Fibroblast of the aortic adventitia (primary cell): ENCODE measurements at regions not wholly inside any gene's neighbourhood (a gene's known extent, or its start where the extent isn't known, plus 50 kb on each side); places are given as distances from the start of the nearest gene placed in this dataset.

Experiments
- DNase-seq: peaks from one replicate; pipeline ENCODE4 v3.0.0-alpha.2; 2010; ENCODE audit warnings: low read depth
- H3K4me3 ChIP-seq: 2 replicates; pipeline ENCODE4 v1.5.1; 2011; ENCODE audit warnings: low read depth, mild to moderate bottlenecking, control low read depth, low read length, moderate library complexity
- TF ChIP-seq, protein P1 (sequence below): IDR thresholded peaks from 2 replicates; pipeline ENCODE4 v1.5.1; 2011; ENCODE audit warnings: mild to moderate bottlenecking, low read length, control low read depth, inconsistent platforms; ENCODE audit not compliant: insufficient read depth

- H3K4me3 ChIP-seq: no peak overlapping the region
- peak; percentile 58 for DNase-seq
- TF ChIP-seq, protein P1, sequence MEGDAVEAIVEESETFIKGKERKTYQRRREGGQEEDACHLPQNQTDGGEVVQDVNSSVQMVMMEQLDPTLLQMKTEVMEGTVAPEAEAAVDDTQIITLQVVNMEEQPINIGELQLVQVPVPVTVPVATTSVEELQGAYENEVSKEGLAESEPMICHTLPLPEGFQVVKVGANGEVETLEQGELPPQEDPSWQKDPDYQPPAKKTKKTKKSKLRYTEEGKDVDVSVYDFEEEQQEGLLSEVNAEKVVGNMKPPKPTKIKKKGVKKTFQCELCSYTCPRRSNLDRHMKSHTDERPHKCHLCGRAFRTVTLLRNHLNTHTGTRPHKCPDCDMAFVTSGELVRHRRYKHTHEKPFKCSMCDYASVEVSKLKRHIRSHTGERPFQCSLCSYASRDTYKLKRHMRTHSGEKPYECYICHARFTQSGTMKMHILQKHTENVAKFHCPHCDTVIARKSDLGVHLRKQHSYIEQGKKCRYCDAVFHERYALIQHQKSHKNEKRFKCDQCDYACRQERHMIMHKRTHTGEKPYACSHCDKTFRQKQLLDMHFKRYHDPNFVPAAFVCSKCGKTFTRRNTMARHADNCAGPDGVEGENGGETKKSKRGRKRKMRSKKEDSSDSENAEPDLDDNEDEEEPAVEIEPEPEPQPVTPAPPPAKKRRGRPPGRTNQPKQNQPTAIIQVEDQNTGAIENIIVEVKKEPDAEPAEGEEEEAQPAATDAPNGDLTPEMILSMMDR: no peak
Observed at GRCh38 chr5:57802131-57802530, 319.5 kb upstream of the ACTBL2 start.

GRCh38 chr5:57795203-57795602 is 312.6 kb upstream of the ACTBL2 start:
- H3K4me3 ChIP-seq: no peak overlapping the region
- TF ChIP-seq, protein P1: no peak
- DNase-seq: no peak

GRCh38 chr5:57791875-57792274 is 309.3 kb upstream of the ACTBL2 start:
- no peak for DNase-seq
- no peak overlapping the region for H3K4me3 ChIP-seq
- TF ChIP-seq, protein P1: no peak

DNA sequence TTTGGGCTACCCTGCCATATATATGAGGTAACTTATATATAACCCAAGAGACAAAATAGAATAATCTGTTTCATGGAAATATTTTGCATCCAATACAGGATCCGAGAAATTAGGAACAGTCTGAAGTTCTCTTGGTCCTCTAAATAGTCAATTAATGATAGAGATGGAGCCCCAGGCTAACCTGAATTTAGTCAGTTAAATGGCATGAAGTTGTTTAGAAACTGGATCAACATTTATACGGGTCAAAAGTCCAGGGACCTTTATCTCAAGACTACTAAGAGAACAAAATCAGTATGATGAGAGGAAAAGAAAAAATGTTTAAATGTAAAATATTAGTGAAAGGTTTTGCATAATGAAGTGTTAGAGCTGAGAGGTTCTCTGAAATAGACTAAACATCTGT is 303.3 kb upstream of the ACTBL2 start:
- DNase-seq: no peak
- H3K4me3 ChIP-seq: no peak overlapping the region
- TF ChIP-seq, protein P1: no peak

DNA sequence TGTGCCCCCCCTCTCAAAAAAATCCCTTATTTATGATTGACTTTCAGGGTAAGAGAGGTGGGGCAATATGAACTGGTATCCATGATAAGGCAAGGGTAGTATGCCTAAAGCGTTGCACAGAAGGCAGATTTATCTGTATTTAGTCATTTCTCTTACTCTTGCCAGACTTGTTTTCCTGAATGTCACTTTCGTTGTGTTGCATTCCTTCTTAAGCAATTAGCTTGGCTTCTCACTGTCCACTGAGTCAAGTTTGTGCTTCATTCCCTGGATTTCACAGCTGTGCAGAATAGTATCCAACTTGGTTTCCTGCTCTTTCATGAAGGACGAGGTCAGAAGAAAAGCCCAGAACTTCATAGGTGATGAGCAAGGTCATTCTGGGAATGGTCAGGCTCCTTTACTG is 301.5 kb upstream of the ACTBL2 start:
- DNase-seq: no peak
- H3K4me3 ChIP-seq: peak overlapping the region; percentile 19
- TF ChIP-seq, protein P1: no peak

GRCh38 chr5:57783693-57784092 is 301.1 kb upstream of the ACTBL2 start:
- DNase-seq: peak; percentile 43
- TF ChIP-seq, protein P1: no peak
- H3K4me3 ChIP-seq: peak overlapping the region; percentile 29

GRCh38 chr5:57780961-57781325 is 298.3 kb upstream of the ACTBL2 start:
- H3K4me3 ChIP-seq: no peak overlapping the region
- no peak for DNase-seq
- TF ChIP-seq, protein P1: no peak
